GM12874 (cell line): ENCODE measurements at regions not wholly inside any gene's neighbourhood (a gene's known extent, or its start where the extent isn't known, plus 50 kb on each side); places are given as distances from the start of the nearest gene placed in this dataset.

Experiments
- CTCF ChIP-seq: IDR thresholded peaks from 2 replicates; pipeline ENCODE4 v1.5.1; 2011; ENCODE audit warnings: low read depth, mild to moderate bottlenecking, control low read depth, low read length, moderate library complexity; ENCODE audit not compliant: insufficient read depth

GRCh38 chr14:28468191-28469151, 298.1 kb upstream of the FOXG1 start:
- TF ChIP-seq CTCF = no peak

- no peak for TF ChIP-seq CTCF
Observed at GRCh38 chr14:28482251-28483040, 284.1 kb upstream of the FOXG1 start.

GRCh38 chr14:28483506-28483905, 283.1 kb upstream of the FOXG1 start:
- TF ChIP-seq CTCF = no peak

DNA sequence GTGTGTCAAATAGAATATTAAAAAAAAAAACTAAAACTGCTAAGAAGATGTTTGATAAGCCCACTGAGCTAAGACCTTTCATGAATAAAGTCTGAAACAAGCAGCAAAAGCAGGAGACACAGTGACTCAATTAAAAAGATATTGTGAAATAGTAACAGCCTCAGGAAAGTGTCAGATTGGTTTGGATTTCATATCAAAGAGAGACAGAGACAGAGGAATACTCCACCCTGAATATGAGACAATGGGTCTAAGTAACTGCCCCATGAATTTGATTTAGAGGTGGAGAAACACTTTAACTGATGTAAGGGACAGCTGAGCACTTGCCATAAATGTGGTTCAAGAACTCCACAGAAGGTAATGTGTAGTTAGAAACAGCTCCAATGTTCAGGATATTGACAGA, 277.9 kb upstream of the FOXG1 start:
- TF ChIP-seq CTCF = no peak

DNA sequence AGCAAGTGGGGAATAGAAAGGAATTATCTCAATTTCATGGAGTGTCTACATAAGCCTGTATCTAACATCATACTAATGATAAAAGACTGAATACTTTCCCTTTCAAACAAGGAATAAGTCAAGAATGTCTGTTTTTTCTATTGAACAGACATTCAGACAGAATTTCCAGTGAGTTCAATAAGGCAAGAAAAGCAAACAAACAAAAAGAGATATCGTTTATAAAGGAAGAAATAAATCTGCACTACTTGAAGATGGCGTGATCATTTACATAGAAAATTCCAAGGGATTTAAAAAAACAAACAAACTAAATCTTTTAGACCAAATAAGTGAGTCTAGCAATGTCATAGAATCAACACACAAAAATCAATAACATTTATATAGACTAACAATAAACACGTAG, 273.1 kb upstream of the FOXG1 start:
- no peak for TF ChIP-seq CTCF

DNA sequence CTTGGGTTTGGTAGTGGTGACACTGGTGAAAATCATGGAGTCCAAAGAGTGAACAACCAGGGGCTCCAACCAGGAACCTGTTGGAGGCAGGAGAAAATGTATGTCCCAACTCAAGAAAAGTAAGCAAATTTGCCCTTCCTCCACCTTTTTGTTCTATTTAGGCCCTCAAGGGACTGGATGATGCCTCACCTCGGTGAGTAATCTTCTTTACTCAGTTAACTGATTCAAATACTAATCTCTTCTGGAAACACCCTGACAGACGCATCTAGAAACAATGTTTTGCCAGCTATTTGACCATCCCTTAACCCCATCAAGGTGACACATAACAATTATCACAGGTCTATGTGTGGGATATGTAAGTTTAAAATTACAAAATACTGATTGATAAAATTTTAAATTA, 272.4 kb upstream of the FOXG1 start:
- no peak for TF ChIP-seq CTCF

- TF ChIP-seq CTCF = no peak
Observed at GRCh38 chr14:28496364-28496763, 270.2 kb upstream of the FOXG1 start.
